Thymus (tissue), 11 donors: ENCODE measurements at regions not wholly inside any gene's neighbourhood (a gene's known extent, or its start where the extent isn't known, plus 50 kb on each side); places are given as distances from the start of the nearest gene placed in this dataset.

Experiments
- DNase-seq, 9 donors: peaks; one replicate each; pipeline ENCODE4 v3.0.0-alpha.2; 2013; ENCODE audit warnings: low spot score in 9 of 9, low read depth in 6 of 9, missing footprints in 1 of 9
- H3K27ac ChIP-seq, 2 donors: one replicate each; pipeline ENCODE4 v1.5.1; 2013; ENCODE audit warnings: control low read depth in 1 of 2, low read depth in 1 of 2, low read length in 1 of 2, mild to moderate bottlenecking in 1 of 2, moderate library complexity in 1 of 2
- H3K27me3 ChIP-seq, 2 donors: one replicate each; pipeline ENCODE4 v1.5.1; 2013; ENCODE audit warnings: low read length in 1 of 2; ENCODE audit not compliant: control insufficient read depth in 2 of 2, insufficient read depth in 1 of 2
- H3K36me3 ChIP-seq, 2 donors: one replicate each; pipeline ENCODE4 v1.5.1; 2013; ENCODE audit warnings: low read length in 1 of 2, mild to moderate bottlenecking in 1 of 2, moderate library complexity in 1 of 2; ENCODE audit not compliant: control insufficient read depth in 2 of 2, insufficient read depth in 2 of 2
- H3K4me1 ChIP-seq, 2 donors: one replicate each; pipeline ENCODE4 v1.5.1; 2013; ENCODE audit warnings: low read length in 2 of 2; ENCODE audit not compliant: control insufficient read depth in 2 of 2, insufficient read depth in 2 of 2
- H3K4me3 ChIP-seq, 2 donors: one replicate each; pipeline ENCODE4 v1.5.1; 2013; ENCODE audit warnings: low read length in 2 of 2, control low read depth in 1 of 2, mild to moderate bottlenecking in 1 of 2
- H3K9me3 ChIP-seq, 2 donors: one replicate each; pipeline ENCODE4 v1.5.1; 2013; ENCODE audit warnings: low read length in 1 of 2, mild to moderate bottlenecking in 1 of 2; ENCODE audit not compliant: control insufficient read depth in 2 of 2, insufficient read depth in 1 of 2
- WGBS: extraction: QIAGEN DNeasy Blood & Tissue Kit; methylation state at CpG from one replicate; pipeline ENCODE4 v1.1.7; 2013; 5-methylcytosine and 5-hydroxymethylcytosine counted together
- donor health status: healthy.

- H3K27ac ChIP-seq: no peak overlapping the region
- no peak overlapping the region for H3K4me3 ChIP-seq
- H3K27me3 ChIP-seq: no peaks in the 10 kb centered on the region
- no peaks in the 10 kb centered on the region for H3K4me1 ChIP-seq
- no peaks in the 10 kb centered on the region for H3K9me3 ChIP-seq
- no peak for DNase-seq
- WGBS: 82% methylated on average over 2 of the region's 2 CpGs
- H3K36me3 ChIP-seq: no peaks in the 10 kb centered on the region
Measured at GRCh38 chr5:161064297-161064696, 212.3 kb upstream of the ATP10B start.

DNA sequence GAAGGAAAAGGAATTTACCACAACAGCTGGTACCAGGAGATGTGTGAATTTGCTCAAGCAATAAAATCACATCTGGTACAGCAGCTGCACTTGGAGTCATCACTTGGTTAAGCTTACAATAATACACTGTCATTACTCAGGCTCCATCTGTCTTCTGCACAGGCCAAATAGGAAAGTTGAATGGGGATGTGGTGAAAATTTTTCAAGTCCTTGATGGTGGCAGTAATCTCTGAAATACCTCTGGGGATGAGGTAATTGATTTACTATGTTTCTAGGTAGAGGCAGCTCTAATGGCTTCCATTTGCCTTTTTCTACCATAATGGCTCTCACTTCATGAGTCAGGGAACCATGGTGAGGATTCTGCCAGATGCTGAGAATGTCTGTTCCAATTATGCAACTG is 206.8 kb upstream of the ATP10B start:
- Histone ChIP-seq H3K9me3 (no peaks in the 10 kb centered on the region), H3K27me3 (no peaks in the 10 kb centered on the region), H3K36me3 (no peaks in the 10 kb centered on the region)

GRCh38 chr5:161051920-161052500 is 200.0 kb upstream of the ATP10B start:
- WGBS: 95% methylated on average over 4 of the region's 4 CpGs
- Histone ChIP-seq H3K4me3 (no peak overlapping the region), H3K27ac (no peak overlapping the region), H3K27me3 (no peaks in the 10 kb centered on the region), H3K9me3 (no peaks in the 10 kb centered on the region), H3K36me3 (no peaks in the 10 kb centered on the region), H3K4me1 (no peaks in the 10 kb centered on the region)
- DNase-seq: no peak

More for the DNA sequence above, 206.8 kb upstream of the ATP10B start:
- H3K4me1 ChIP-seq: no peaks in the 10 kb centered on the region
- H3K4me3 ChIP-seq: no peak overlapping the region
- H3K27ac ChIP-seq: no peak overlapping the region
- no peak for DNase-seq

DNA sequence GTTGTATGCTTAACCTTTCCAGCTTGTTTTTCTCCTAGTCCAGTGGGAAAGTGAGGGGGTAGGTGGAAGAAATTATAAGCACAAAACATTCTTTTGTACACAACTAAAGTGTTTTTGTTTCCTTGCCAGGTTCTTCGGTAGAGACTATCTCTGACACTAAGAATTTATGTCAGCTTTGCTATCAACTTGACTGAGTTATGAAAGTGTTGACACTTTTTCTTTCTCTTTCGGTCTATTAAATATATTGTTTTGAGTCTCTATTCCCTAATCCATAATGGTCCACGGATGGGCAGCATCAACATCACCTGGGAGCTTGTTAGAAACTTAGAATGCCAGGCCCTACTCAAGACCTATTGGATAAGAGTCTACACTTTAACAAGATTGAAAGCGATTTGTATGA is 195.0 kb upstream of the ATP10B start:
- no peaks in the 10 kb centered on the region for H3K36me3 ChIP-seq
- no peak overlapping the region for H3K4me3 ChIP-seq
- no peak for DNase-seq
- no peaks in the 10 kb centered on the region for H3K9me3 ChIP-seq
- WGBS: 67% methylated on average over 4 of the region's 4 CpGs
- H3K27me3 ChIP-seq: no peaks in the 10 kb centered on the region
- H3K4me1 ChIP-seq: no peaks in the 10 kb centered on the region
- H3K27ac ChIP-seq: no peak overlapping the region

DNA sequence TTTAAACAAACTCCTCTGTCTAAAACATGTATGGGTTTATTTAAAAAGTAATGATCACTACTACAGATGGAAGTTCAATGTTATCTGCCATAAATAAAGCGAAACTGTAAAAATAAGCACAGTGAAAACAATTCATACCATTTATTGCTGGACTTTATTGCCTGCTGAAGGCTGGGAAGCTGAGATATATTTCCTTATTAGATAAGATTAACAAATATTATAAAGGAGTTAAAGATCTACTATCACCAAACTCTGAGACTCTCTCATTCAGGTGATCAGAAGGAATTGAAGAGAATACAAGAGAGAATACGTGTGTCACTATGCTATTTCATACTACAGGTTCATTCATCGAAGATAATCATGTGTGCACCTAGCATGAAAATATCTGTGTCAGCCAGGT is 190.9 kb upstream of the ATP10B start:
- H3K4me1 ChIP-seq: no peaks in the 10 kb centered on the region
- no peak overlapping the region for H3K4me3 ChIP-seq
- H3K9me3 ChIP-seq: no peaks in the 10 kb centered on the region
- H3K27me3 ChIP-seq: no peaks in the 10 kb centered on the region
- H3K27ac ChIP-seq: no peak overlapping the region
- no peaks in the 10 kb centered on the region for H3K36me3 ChIP-seq
- DNase-seq: no peak
- WGBS: 97% methylated on average over 3 of the region's 3 CpGs

DNA sequence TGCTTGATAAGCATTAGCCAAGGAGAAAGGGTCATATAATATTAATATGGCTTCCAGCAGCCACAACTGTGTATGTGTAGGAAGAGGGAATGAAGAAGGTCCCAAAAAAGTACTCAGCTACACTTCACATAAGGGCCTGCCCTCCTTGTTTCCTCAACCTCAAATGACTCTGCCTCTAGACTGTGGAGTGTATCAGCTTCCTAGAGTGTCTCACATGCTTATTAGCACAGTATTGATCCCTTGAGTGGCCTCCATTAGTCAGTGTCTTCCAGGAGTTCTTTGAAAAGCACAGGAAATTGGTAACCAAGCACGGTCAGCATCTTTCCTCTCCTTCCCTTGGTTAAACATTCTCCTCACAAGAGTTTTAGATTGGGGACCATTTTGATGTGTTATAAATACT is 190.4 kb upstream of the ATP10B start:
- no peak overlapping the region for H3K4me3 ChIP-seq
- no peak overlapping the region for H3K27ac ChIP-seq
- H3K4me1 ChIP-seq: no peaks in the 10 kb centered on the region
- H3K27me3 ChIP-seq: no peaks in the 10 kb centered on the region
- 75% methylated on average over 1 of the region's 1 CpG for WGBS
- DNase-seq: no peak
- H3K9me3 ChIP-seq: no peaks in the 10 kb centered on the region
- no peaks in the 10 kb centered on the region for H3K36me3 ChIP-seq

DNA sequence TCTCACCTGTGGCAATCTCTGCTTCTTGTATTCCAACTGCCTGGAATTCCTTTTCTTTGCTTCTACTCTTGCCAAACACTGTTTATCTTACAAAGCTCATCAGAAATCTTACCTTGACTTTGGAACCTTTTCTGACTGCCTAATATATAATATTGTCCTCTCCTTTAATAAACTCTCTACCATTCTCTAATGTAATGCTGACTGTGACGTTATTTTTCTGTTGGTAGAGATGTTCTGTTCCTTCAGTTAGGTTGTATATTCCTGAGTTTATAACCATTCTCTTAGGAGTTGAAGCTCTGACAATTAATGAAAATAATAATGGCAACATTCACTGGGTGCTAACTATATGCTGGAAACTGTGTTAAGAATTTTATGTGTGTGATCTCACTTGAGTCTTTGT is 188.8 kb upstream of the ATP10B start:
- DNase-seq: no peak
- H3K4me3 ChIP-seq: no peak overlapping the region
- WGBS: 90% methylated on average over 1 of the region's 1 CpG
- H3K9me3 ChIP-seq: no peaks in the 10 kb centered on the region
- H3K4me1 ChIP-seq: no peaks in the 10 kb centered on the region
- H3K36me3 ChIP-seq: no peaks in the 10 kb centered on the region
- H3K27ac ChIP-seq: no peak overlapping the region
- H3K27me3 ChIP-seq: no peaks in the 10 kb centered on the region

GRCh38 chr5:161036296-161036695 is 184.3 kb upstream of the ATP10B start:
- Histone ChIP-seq H3K27me3 (no peaks in the 10 kb centered on the region), H3K9me3 (no peaks in the 10 kb centered on the region), H3K36me3 (no peaks in the 10 kb centered on the region), H3K4me3 (no peak overlapping the region), H3K4me1 (no peaks in the 10 kb centered on the region), H3K27ac (no peak overlapping the region)
- no peak for DNase-seq
- 91% methylated on average over 3 of the region's 3 CpGs for WGBS

DNA sequence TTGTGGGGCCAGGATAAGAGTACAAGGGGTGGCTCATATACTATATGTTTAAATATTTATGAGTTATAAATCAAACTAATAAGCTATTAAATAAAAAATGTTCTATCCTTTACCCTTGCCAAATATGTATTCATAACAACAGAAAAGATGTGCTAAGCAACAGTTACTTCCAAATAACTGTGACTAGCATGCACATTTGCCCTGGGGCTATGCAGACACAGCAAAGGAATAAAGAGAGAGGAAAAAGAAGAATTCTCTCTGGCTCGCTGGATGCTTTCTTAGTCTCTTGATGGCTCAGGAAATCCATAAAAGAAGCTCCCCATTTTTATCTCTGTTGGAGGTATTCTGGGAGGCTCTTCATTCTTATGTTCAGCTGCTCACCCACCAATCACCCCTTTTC is 182.4 kb upstream of the ATP10B start:
- Histone ChIP-seq H3K36me3 (no peaks in the 10 kb centered on the region), H3K27me3 (no peaks in the 10 kb centered on the region), H3K9me3 (no peaks in the 10 kb centered on the region), H3K4me3 (no peak overlapping the region), H3K27ac (no peak overlapping the region), H3K4me1 (no peaks in the 10 kb centered on the region)
- WGBS: 80% methylated on average over 1 of the region's 1 CpG
- no peak for DNase-seq

DNA sequence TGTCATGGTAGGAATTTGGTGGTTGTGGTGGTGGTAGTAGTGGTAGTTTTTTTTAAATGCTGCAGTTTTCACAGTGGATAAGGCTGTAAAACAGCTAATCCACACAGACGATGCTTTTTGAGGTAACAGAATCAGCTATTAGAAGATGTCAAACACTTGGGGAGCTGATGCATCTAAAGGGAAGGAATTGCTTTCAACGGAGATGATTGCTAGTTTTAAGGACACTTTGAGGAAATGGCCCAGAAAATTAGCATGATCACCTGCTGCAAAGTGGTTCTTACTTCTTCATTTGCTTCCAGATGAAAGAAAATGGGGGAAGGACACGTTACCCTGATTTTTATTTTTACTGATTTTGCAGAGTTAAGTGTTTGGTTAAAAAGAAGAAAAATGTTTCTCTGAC is 178.2 kb upstream of the ATP10B start:
- WGBS: 50% methylated on average over 3 of the region's 3 CpGs
- no peaks in the 10 kb centered on the region for H3K9me3 ChIP-seq
- no peaks in the 10 kb centered on the region for H3K36me3 ChIP-seq
- no peak overlapping the region for H3K4me3 ChIP-seq
- H3K27me3 ChIP-seq: no peaks in the 10 kb centered on the region
- no peaks in the 10 kb centered on the region for H3K4me1 ChIP-seq
- H3K27ac ChIP-seq: no peak overlapping the region
- no peak for DNase-seq
